ENCODE measurements at regions not wholly inside any gene's neighbourhood (a gene's known extent, or its start where the extent isn't known, plus 50 kb on each side); places are given as distances from the start of the nearest gene placed in this dataset.
"Not testable (repeated sequence)": the region's sequence is repeated elsewhere in the genome, so short reads cannot be mapped to it uniquely, and the experiment has no call there.

DNA sequence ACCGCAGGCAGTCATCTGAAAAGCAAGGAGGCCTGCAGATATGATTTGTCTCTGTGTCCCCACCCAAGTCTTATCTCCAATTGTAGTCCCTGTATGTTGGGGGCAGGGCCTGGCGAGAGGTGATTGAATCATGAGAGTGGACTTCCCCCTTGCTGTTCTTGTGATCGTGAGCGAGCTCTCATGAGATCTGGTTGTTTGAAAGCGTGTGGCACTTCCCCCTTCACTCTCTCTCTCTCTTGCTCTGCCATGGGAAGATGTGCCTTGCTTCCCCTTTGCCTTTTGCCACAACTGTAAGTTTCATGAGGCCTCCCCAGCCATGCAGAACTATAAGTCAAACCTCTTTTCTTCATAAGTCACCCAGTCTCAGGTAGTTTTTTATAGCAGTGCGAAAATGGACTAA is 83.3 kb downstream of the TMCO5A start:
- Histone ChIP-seq H3K4me3 (no peak overlapping the region), H3K27ac (no peak overlapping the region), H3K4me1 (peaks cover 2% of the 10 kb centered on the region), H3K9me3 (no peaks in the 10 kb centered on the region), H3K36me3 (no peaks in the 10 kb centered on the region), H3K27me3 (no peaks in the 10 kb centered on the region)
- DNase-seq (ENCODE audit: low spot score in 2 of 2) = no peak
- TF ChIP-seq, protein P1, sequence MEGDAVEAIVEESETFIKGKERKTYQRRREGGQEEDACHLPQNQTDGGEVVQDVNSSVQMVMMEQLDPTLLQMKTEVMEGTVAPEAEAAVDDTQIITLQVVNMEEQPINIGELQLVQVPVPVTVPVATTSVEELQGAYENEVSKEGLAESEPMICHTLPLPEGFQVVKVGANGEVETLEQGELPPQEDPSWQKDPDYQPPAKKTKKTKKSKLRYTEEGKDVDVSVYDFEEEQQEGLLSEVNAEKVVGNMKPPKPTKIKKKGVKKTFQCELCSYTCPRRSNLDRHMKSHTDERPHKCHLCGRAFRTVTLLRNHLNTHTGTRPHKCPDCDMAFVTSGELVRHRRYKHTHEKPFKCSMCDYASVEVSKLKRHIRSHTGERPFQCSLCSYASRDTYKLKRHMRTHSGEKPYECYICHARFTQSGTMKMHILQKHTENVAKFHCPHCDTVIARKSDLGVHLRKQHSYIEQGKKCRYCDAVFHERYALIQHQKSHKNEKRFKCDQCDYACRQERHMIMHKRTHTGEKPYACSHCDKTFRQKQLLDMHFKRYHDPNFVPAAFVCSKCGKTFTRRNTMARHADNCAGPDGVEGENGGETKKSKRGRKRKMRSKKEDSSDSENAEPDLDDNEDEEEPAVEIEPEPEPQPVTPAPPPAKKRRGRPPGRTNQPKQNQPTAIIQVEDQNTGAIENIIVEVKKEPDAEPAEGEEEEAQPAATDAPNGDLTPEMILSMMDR (IDR thresholded peaks at IDR 0.05) = no peak
- TF ChIP-seq EP300 (IDR thresholded peaks at IDR 0.05) (no peak), POLR2A (IDR thresholded peaks at IDR 0.05) (no peak), POLR2AphosphoS5 (IDR thresholded peaks at IDR 0.05) (no peak)
- 95% methylated on average over 6 of the region's 6 CpGs for WGBS

DNA sequence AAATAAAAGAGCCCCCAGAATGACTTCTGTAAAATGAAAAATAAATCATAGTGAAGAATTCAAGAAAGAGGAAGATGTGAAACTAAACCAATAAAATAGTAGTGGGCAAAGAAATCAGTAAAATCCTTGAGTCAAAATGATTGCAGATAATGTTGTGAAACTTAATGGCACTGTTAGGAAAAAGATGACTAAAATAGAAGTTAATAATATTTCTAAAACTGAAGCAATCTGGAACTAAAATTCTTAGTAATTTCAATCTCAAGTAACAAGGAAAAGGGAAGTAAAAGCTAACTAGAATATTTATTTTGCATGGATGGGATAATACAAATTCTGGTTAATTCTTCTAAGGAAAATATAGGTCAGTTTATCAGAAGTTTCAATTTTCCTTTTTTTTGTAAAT is 84.6 kb downstream of the TMCO5A start:
- H3K4me1 ChIP-seq = no peaks in the 10 kb centered on the region
- DNase-seq (ENCODE audit: low spot score in 2 of 2) = no peak
- no peak overlapping the region for H3K27ac ChIP-seq
- no peaks in the 10 kb centered on the region for H3K27me3 ChIP-seq
- H3K9me3 ChIP-seq = no peaks in the 10 kb centered on the region
- H3K4me3 ChIP-seq = no peak overlapping the region
- no peak for TF ChIP-seq POLR2A (IDR thresholded peaks at IDR 0.05)
- TF ChIP-seq EP300 (IDR thresholded peaks at IDR 0.05) = no peak
- TF ChIP-seq POLR2AphosphoS5 (IDR thresholded peaks at IDR 0.05) = no peak
- TF ChIP-seq, protein P1 (IDR thresholded peaks at IDR 0.05) = no peak
- no peaks in the 10 kb centered on the region for H3K36me3 ChIP-seq

DNA sequence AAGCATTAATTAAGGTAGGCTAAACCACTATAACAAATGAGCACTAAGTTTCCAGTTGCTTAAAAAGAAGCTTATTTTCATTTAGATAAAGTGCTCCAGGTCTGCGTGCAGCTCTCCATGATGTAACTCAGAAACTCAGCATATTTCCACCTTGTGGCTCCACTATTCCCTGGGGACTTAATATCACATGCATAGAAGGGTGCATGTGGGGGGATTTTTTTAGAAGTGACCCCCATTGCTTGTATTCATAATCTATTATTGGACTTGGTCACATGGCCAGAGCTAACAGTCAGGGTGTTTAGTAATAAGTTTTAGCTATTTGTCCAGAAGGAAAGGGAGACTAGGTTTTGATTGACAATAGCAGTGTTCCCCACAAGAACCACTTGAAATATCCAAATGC is 86.8 kb downstream of the TMCO5A start:
- Histone ChIP-seq H3K9me3 (no peaks in the 10 kb centered on the region), H3K4me1 (no peaks in the 10 kb centered on the region), H3K4me3 (no peak overlapping the region), H3K27ac (no peak overlapping the region), H3K36me3 (no peaks in the 10 kb centered on the region), H3K27me3 (no peaks in the 10 kb centered on the region)
- DNase-seq (ENCODE audit: low spot score in 2 of 2) = no peak
- WGBS = 90% methylated on average over 1 of the region's 1 CpG
- no peak for TF ChIP-seq EP300 (IDR thresholded peaks at IDR 0.05)
- TF ChIP-seq POLR2A (IDR thresholded peaks at IDR 0.05) = no peak
- no peak for TF ChIP-seq POLR2AphosphoS5 (IDR thresholded peaks at IDR 0.05)
- TF ChIP-seq, protein P1 (IDR thresholded peaks at IDR 0.05) = no peak

DNA sequence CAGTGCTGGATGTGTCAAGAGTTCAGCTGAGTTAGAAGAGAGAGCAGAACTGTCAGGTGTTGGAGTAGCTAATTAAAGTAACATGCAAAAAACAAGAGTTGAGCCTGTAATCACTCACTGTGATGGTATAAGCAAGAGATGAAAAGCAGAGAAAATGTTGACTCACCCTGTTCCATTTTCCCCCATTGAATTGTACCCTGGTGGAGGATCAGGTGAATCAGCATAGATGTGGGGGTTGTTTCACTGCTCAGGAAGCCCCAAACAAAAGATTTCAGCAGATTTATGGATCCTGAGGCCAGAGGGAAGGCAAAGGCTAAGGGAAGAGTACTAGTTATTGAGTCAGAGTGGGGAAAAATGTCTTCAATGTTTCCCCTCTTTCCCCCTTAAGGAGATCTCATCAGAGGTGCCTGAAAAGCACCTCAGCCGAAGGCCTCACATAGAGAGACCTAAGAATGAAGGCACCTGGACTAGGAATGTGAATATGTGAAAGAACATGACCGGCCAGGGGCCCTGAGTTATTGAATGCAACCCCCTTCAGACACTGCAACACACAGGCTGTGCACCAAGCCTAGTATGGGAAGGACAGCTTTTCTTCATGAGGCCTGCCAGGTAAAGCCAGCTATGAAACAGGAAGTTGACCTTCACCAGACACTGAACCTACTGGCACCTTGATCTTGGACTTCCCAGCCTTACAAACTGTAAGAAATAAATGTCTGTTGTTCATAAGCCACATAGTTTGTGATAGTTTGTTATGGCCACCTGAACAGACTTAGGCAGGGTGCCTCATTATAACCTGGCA is 90.1 kb downstream of the TMCO5A start:
- 79% methylated on average over 2 of the region's 2 CpGs for WGBS
- Histone ChIP-seq H3K4me3 (no peak overlapping the region), H3K36me3 (no peaks in the 10 kb centered on the region), H3K27ac (no peak overlapping the region), H3K9me3 (no peaks in the 10 kb centered on the region), H3K27me3 (no peaks in the 10 kb centered on the region), H3K4me1 (no peaks in the 10 kb centered on the region)
- TF ChIP-seq POLR2A (IDR thresholded peaks at IDR 0.05) = no peak
- no peak for TF ChIP-seq POLR2AphosphoS5 (IDR thresholded peaks at IDR 0.05)
- no peak for TF ChIP-seq EP300 (IDR thresholded peaks at IDR 0.05)
- TF ChIP-seq, protein P1 (IDR thresholded peaks at IDR 0.05) = no peak
- DNase-seq (ENCODE audit: low spot score in 2 of 2) = no peak

GRCh38 chr15:38025656-38026055 is 91.2 kb downstream of the TMCO5A start:
- H3K36me3 ChIP-seq; DNase-seq (ENCODE audit: low spot score in 2 of 2); H3K27me3 ChIP-seq; H3K4me1 ChIP-seq; H3K9me3 ChIP-seq; H3K27ac ChIP-seq; H3K4me3 ChIP-seq: not testable (repeated sequence)
- 95% methylated on average over 1 of the region's 1 CpG for WGBS

GRCh38 chr15:38028869-38029268 is 94.4 kb downstream of the TMCO5A start:
- H3K4me3 ChIP-seq = no peak overlapping the region
- H3K4me1 ChIP-seq = no peaks in the 10 kb centered on the region
- H3K27me3 ChIP-seq = no peaks in the 10 kb centered on the region
- TF ChIP-seq POLR2A (IDR thresholded peaks at IDR 0.05) = no peak
- TF ChIP-seq, protein P1 (IDR thresholded peaks at IDR 0.05) = no peak
- TF ChIP-seq POLR2AphosphoS5 (IDR thresholded peaks at IDR 0.05) = no peak
- no peak for TF ChIP-seq EP300 (IDR thresholded peaks at IDR 0.05)
- no peak overlapping the region for H3K27ac ChIP-seq
- whole genome bisulfite sequencing = 64% methylated on average over 2 of the region's 2 CpGs
- H3K9me3 ChIP-seq = no peaks in the 10 kb centered on the region
- H3K36me3 ChIP-seq = no peaks in the 10 kb centered on the region
- no peak for DNase-seq (ENCODE audit: low spot score in 2 of 2)

Measured in suprapubic skin (tissue), 4 donors.